NCI-H526 (cell line): ENCODE measurements at regions not wholly inside any gene's neighbourhood (a gene's known extent, or its start where the extent isn't known, plus 50 kb on each side); places are given as distances from the start of the nearest gene placed in this dataset.

ENCODE experiments used
- DNase-seq, 2 experiments: peaks; one replicate each; lab custom pipeline; 2025; lab: John Stamatoyannopoulos, UW

- DNase-seq: no peak
These were observed 286.3 kb downstream of the ANKRD50 start for GRCh38 chr4:124426279-124426678.

GRCh38 chr4:124427095-124427767 lies 285.3 kb downstream of the ANKRD50 start:
- no peak for DNase-seq

- no peak for DNase-seq
These were observed 283.9 kb downstream of the ANKRD50 start for GRCh38 chr4:124428648-124429047.

GRCh38 chr4:124429746-124430250 lies 282.7 kb downstream of the ANKRD50 start:
- no peak for DNase-seq

- no peak for DNase-seq
These were observed 280.8 kb downstream of the ANKRD50 start for GRCh38 chr4:124431653-124432192.

GRCh38 chr4:124432500-124432899 lies 280.0 kb downstream of the ANKRD50 start:
- no peak for DNase-seq

GRCh38 chr4:124433044-124433443 lies 279.5 kb downstream of the ANKRD50 start:
- DNase-seq: no peak

GRCh38 chr4:124433500-124433899 lies 279.0 kb downstream of the ANKRD50 start:
- no peak for DNase-seq

GRCh38 chr4:124435274-124435950 lies 277.1 kb downstream of the ANKRD50 start:
- DNase-seq: no peak

- no peak for DNase-seq
These were observed 274.6 kb downstream of the ANKRD50 start for GRCh38 chr4:124437853-124438495.

GRCh38 chr4:124445071-124445470 lies 267.5 kb downstream of the ANKRD50 start:
- DNase-seq: no peak

- DNase-seq: no peak
These were observed 262.7 kb downstream of the ANKRD50 start for GRCh38 chr4:124449881-124450280.

GRCh38 chr4:124450851-124451250 lies 261.7 kb downstream of the ANKRD50 start:
- DNase-seq: no peak

GRCh38 chr4:124454772-124455270 lies 257.7 kb downstream of the ANKRD50 start:
- no peak for DNase-seq

GRCh38 chr4:124455671-124456070 lies 256.9 kb downstream of the ANKRD50 start:
- DNase-seq: no peak

GRCh38 chr4:124459196-124459940 lies 253.2 kb downstream of the ANKRD50 start:
- no peak for DNase-seq

GRCh38 chr4:124459941-124460310 lies 252.6 kb downstream of the ANKRD50 start:
- DNase-seq: no peak

- peak in 1 of 2 experiments; percentile 3 for DNase-seq
These were observed 250.9 kb downstream of the ANKRD50 start for GRCh38 chr4:124461592-124461991.

- DNase-seq: no peak
These were observed 249.3 kb downstream of the ANKRD50 start for GRCh38 chr4:124462954-124463828.

- DNase-seq: no peak
These were observed 247.7 kb downstream of the ANKRD50 start for GRCh38 chr4:124464836-124465235.

GRCh38 chr4:124468360-124468759 lies 244.2 kb downstream of the ANKRD50 start:
- no peak for DNase-seq
